ENCODE measurements at regions not wholly inside any gene's neighbourhood (a gene's known extent, or its start where the extent isn't known, plus 50 kb on each side); places are given as distances from the start of the nearest gene placed in this dataset.
A peak's percentile ranks its signal among the peaks of the same experiment; 100 is the strongest.

DNA sequence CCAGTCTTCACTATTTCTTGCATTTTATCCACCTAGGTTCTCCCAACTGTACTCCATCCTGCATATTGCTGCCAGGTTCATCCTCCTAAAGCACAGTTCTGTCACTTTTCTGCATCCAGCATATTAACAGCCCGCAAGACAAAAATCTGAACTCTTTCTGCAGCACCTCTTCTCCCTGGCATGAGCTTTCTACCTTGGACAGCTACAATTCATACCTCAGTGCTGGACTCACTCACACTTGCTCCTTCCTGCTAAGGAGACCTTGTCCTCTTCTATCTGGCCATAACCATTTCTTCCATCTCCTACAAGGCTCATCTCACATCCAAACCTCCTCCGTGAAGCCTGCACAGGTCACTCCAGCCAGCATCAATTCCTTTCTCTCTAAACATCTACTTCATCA, 170.1 kb upstream of the GRIP1 start:
- DNase-seq (ENCODE audit: low read depth in 1 of 2, low spot score in 1 of 2): no peak

DNA sequence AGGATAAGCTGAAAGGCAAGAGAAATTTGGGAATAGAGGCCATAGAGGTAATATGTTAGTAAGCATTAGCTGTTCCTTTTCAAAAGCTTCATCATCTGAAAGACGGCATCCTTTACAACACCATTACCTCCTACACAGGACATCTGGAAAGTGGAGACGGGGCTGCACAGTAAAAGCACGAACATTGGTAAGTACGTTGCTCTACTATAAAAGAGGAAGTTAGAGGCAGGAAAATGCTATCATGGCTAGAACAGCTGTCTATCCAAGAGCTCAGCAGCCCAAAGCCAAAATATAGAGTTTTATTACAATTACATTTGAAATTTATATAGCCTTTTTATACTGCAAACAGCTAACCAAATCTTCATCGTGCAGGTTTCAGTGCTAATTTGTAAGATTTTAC, 172.3 kb upstream of the GRIP1 start:
- no peak for DNase-seq (ENCODE audit: low read depth in 1 of 2, low spot score in 1 of 2)

DNA sequence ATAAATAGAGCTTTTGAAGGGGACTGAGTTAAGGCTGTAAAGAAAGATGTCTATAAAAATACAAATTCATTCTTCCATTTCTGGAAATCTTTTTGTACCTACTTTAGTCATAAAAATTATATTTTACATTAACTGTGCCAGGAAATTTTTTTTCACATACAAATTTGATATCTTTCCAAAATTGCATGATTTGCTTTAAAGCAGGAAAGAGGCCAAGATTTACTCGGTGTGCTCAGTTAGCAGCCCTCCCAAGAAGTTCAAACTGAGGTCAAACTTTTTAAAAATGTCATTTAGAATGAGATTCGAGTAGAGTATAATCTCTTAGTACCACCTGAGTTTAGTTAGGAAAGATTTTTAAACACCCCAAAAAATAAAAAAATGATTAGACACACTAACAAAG, 173.2 kb upstream of the GRIP1 start:
- DNase-seq (ENCODE audit: low read depth in 1 of 2, low spot score in 1 of 2): no peak

DNA sequence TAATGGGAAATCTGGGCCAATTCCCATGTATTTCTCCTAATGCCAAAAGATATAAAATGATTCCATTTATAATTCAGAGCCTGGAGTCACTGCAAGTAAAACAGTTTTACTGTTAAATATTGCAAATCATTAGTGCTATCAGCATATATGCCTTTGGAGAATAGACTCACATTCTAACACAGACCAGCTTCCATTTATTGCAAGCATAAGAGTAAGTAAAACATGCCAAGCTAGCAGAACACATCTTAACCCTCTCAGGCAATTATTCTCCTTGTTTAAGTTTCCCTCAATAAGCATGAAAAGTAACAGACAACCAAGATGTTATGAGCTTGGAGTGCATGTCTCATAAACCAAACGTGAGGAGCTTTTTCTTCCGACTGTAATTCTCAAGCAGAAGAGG, 173.9 kb upstream of the GRIP1 start:
- DNase-seq (ENCODE audit: low read depth in 1 of 2, low spot score in 1 of 2): no peak

DNA sequence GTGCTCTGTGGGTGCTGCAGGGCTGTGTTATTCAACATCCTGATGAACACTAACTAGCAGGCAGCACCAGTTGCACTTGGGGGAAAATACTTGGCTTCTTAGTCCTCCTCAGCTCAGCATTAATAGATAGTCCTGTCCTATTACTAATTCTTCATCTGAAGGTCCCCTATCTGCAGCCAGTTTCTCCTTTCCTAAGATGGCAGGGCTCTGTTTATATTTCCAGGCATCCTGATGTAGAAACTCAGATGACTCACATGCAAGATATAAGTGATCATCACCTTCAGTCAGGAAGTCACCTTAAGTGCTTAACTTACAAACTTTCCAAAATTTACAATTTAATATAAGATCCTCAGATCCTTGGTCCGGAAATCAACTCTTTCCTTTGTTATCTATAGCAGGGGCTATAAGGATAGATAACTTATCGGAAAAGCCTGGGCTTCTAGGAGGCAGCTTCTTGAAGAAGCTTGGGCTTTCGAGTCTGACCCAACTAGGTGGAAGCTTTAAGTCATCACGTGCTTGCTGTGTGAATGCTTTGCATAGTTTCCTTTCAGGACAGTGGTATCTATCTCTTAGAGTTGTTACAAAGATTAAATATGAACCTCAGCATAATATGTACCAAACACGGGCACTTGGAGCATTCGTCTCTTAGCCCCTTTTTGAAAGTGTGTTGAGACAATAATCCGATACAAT, 181.0 kb upstream of the GRIP1 start:
- no peak for DNase-seq (ENCODE audit: low read depth in 1 of 2, low spot score in 1 of 2)

DNA sequence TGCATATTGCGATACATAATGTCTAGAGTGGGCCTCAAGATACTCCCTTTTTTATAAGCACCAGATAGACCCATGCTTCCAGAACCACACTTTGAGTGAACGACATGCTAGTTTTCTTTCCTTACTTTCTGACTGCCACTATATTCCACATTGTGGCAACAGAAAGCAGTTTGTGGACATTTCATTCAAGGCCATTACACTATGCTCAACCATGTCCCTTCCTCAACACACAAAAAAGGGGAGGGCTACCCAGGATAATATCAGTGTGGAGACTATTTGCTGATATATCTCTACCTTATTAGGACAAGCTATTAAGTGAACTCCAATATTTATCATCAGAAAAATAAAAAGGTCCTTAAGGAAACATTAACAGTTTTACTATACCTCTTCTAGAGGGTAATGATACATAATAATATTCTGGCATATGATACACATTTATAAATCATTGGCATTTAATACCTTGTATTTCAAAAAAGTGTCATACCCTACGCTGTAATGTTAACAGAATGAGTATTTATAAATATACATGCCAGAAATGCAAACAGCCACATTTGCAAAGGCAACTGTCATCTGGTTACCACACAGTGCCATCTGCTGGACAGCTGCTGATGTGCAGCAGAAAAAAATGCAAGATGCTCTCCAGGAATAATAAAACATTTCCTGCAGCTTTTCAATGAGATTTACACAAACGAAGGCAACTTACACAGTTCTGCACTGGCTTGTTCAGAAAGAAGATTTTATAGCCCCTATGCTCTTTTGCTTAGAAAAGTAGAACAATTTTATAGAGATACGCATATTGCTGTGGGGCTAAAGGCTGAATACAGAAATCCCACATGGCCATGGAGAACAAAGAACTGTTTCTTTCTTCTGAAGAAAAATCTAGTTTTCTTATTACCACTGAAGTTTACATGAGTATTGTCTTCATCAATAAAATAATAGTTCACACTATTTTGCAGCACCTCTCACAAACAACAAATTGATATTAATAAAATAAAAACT, 182.2 kb upstream of the GRIP1 start:
- peak; percentile 24 to 35 for DNase-seq (ENCODE audit: low read depth in 1 of 2, low spot score in 1 of 2)

DNA sequence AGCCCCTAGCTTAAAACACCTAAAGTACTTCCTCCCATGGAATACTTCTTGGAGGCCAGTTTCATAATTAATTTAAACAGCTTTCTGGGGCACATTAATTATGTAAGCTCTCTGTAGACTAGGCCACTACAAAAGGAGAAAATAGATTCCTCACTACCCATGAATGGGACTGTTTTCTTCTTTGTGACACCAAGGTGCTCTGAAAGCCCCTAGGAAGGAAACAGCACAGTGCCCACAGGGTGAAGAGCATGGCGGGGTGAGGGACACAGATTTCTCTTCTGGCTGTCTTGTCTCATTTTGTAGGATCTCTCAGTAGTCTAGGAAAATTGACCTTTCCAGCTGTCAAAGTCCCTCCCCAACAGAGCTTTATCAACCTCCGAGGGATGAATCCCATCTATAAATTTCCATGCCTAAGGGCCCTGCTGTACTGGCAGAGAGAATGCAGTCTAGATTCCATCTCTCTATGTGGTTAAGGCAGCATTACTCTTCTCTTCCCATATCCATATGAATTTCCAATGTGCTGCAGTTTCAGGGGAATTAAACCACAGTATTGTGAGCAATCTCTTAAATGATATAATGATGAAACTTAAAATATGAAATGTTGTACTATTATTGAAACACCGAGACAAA, 183.6 kb upstream of the GRIP1 start:
- DNase-seq (ENCODE audit: low read depth in 1 of 2, low spot score in 1 of 2): no peak

DNA sequence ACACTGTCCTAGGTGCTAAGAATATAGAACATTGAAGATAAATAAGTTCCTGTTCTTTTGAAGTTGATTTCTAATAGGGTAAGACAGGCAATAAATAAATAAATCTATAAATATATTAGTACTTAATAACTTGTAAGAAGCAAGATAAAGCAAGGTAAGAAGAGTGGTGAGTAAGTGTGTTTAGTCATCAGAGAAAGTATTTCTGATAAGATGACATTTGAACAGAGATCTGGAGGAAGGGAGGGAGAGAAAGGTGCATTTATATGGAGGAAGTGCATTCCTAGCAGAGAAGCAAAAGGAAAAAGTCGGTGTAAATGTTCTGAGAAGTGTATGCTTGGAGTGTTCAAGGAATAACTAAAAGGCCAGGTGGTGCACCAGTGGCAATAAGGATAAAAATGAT, 184.4 kb upstream of the GRIP1 start:
- DNase-seq (ENCODE audit: low read depth in 1 of 2, low spot score in 1 of 2): no peak

DNA sequence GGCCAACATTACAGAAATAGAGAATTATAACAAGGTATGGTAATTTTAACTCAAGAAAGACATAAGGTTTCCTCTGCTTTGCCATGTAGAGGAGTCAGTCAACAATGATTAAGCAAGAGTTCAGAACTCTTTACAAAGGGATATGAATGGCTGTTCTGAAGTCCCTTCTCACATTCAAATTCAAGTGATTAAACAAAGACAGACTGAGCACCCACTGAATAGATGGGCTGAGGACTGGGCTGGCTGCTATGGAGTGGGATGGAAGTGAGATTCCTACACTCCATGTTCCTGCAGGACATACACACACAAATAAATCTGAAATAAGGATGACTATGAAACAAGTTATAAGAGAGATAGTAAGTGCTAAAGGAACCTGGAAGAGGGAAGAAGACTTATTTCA, 199.0 kb upstream of the GRIP1 start:
- no peak for DNase-seq (ENCODE audit: low read depth in 1 of 2, low spot score in 1 of 2)

DNA sequence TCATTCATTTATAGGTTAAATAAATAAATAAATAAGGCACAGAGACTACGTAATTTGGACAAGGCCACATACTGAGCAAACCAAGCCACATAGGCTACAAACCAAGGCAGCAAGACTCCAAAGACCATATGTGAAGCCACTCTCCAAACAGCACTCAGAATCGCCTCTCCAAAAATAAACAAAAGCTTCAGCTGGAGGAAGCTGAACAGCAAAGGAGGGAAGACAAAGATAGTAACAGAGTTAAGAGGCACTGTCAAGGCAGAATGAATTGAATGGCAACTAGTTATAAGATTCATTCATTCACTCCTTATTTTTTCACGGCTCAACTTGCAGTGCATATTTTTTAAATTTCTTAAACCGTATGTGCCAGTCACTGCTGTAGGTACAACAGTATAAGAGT, 200.5 kb upstream of the GRIP1 start:
- no peak for DNase-seq (ENCODE audit: low read depth in 1 of 2, low spot score in 1 of 2)

DNA sequence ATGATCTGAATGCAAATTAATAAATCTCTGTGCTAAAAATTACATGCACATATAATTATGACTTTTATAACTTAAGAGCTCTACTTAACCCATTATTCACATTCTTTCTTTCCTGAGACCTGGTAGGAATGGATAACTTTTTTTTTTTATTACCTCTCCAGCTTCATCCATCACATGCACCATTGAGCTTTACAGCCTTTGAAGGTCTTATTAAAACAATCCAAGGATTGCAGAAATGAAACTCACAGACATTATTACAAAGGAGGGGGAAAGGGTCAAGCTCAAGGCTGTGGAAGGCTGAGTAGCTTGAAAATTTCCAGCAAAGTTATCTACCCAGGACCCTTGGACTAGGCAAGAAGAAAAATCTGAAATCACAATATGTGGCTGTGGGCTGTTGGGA, 202.5 kb upstream of the GRIP1 start:
- no peak for DNase-seq (ENCODE audit: low read depth in 1 of 2, low spot score in 1 of 2)

DNA sequence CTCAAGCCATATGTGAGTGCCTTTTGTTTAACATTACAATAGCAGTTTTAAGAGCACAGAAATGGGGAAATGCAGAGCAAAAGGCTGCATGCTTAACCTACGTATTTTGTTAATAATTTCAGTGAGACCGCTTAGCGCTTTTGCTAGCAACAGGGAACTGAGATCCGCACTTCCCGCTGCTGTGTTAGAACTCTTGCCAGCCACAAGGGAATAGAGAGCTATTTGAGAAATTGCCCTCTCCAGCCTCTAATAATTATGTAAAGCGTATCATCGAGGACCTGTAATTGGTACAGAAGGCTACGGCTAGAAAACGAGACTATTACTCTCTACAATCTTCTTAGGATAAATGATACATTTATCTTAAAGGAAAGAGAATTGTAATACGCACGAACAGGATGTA, 205.2 kb upstream of the GRIP1 start:
- DNase-seq (ENCODE audit: low read depth in 1 of 2, low spot score in 1 of 2): no peak

DNA sequence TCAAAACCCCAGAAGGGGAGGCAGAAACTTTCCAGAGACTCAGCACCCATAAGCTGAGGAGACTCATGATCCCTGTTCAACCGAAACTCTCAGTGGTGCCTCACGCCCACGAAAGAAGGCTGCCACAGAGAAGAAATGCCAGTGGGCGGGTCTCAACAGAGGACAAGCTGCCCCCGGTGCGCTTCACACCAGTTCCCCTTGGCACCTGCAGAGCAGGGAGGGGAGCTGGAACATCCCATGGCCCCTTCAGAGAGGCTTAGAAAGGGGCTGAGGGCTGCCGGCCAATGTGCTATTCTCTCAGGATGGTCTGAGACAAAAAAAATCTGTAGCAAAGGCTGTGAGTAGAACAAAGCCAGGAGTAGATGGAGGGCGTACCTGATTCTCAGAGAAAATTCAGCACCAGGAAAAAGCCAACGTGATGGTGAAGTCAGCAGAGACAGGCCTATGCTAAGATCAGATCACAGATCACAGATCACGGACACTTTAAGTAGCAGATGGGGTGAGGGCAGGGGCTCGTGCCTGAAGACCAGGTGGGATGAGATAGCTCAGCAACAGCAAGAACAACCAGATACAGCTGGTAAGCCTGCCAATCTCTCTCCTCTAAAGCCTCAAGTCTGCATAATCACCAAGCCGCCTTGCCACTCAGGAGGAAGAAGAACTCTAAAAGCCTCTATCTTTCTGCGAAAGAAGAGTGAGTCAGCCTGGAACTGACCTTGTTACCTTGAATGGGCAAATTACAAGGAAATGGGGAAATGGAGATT, 206.4 kb upstream of the GRIP1 start:
- DNase-seq (ENCODE audit: low read depth in 1 of 2, low spot score in 1 of 2): no peak

DNA sequence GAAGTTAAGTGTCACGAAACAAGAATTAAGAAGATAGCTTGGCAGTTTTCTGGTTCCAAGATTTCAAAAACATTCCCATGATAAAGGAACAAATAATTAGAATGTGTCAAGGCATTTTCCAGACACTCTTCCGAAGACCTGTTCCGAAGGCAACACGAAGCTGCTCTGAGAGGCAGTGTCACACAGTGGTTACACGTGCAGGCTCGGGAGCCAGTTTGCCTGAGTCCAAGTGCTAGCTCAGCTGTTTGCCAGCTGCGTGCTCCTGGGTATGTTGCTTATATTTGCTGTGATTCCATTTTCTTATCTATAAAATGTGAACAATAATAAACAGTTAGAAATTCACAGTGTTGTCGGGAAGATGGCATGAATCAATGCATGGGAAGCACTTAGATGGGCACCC, 217.9 kb upstream of the GRIP1 start:
- DNase-seq (ENCODE audit: low read depth in 1 of 2, low spot score in 1 of 2): no peak

DNA sequence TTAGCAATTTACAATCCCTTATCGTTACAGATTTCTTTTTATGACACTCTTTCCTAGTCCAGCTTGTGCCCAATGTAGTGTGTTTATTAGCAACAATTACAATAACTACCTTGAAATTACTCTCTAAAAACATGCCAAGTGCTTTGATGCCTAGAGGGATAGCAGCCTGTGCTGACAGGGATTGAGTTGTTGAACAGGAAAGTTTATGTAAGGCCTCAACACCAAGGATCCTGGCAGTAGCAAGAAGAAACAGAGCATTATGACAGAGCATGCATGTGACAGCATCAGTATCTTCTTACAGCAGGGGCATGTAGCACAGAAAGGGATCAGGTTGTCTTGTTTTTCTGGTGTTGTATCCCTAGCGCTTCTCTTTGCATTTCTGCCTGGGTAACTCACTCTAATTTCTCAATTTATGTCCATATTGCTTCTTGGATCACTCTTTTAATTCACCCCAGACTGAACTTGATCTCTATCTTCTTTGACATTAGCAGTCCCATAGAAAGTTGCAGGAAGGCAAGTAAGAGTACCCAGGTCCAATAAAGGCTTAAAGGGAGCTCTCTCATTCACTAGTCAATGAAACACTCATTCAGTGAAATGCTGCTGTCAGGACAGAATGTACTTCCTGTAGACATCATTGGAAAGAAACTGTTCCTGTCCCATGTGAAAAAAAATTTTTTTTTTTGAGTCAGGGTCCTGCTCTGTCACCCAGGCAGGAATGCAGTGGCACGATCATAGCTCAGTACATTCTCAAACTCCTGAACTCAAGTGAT, 220.0 kb upstream of the GRIP1 start:
- no peak for DNase-seq (ENCODE audit: low read depth in 1 of 2, low spot score in 1 of 2)

DNA sequence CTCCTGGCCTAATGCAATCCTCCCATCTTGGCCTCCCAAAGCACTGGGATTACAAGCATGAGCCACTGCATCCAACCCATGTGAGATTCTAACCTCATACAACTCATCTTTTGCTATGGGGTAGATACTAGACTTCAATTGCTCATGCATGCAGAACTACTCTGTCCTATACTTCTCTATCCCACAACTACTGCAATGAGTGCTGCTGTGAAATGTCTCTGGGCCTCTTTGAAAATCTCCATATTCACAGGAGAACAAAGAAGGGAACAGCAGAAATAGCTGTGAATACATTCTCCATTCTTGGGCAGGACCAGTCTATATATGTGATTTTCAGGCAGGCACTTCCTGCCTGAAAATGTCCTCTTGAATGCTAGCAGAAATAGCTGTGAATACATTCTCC, 220.7 kb upstream of the GRIP1 start:
- DNase-seq (ENCODE audit: low read depth in 1 of 2, low spot score in 1 of 2): no peak

DNA sequence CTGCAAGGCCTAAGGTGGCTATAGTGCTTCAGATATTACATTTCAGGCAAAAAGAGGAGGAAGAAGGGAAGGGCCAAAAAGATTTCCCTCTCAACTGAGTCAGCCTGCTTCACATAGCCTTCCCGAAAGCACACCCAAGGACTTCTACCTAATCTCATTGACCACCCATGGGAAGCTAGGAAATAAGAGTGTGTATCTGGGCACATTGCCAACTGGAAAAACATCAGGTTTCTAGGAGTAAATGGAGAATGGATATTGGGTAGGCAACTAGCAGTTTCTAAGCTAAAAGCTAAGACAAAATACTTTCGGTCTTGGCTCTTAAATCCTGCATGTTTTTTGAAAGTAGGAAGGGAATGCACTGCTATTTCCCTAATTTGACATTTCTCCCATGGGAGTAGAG, 221.7 kb upstream of the GRIP1 start:
- no peak for DNase-seq (ENCODE audit: low read depth in 1 of 2, low spot score in 1 of 2)

DNA sequence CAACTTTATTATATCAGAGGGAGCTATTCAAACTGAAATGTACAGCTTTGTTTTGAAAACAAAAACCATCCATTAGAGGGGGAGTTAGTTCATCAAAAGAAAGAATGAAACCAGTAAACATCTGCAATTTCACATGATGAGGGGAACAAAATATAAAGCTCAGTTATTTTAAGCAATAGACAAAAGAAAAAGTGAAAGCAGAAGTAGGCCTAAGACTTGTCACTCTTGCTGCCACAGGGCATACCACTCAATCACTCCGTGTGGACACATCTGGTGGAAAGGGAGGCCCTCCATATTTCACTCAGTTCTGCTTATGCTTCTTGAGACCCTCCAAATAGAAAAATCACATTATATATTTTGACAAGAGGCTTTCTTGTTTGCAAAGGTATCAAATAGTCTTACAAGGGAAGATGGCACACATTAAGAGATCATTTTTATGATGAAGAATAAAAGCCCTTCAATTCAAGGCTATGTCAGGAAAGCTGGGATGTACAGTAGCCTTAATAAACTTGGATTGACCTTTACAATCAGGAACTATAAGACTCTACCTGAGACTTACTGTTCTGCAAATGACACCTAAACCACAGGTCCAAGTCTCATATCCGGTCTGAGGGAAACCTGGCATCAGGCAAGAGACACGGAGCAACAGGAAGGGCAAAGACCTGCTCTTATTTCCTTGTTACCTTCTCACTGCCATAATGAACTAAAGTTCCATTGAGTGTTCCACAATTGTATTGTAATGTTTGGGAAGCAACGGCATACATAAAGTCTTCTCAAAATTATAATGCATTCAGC, 222.5 kb upstream of the GRIP1 start:
- no peak for DNase-seq (ENCODE audit: low read depth in 1 of 2, low spot score in 1 of 2)

DNA sequence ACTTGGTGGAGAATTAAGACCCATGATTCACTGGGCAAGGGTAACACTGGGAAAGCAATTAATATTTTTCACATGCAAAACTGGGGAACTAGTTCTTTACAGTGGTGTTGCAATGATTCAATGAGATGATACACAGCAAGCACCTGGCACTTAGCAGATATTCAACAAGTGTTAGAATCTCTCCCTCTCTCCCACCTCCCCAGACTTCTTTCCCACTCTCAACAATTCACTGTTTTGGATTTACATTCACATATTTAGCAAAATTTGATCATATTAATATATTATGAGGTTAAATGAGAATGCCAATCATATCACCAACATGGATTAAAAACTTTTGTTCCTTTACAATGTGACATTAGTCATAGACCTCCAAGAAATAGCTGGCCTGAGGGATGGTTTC, 223.1 kb upstream of the GRIP1 start:
- DNase-seq (ENCODE audit: low read depth in 1 of 2, low spot score in 1 of 2): no peak
